K562 (cell line): ENCODE measurements at regions not wholly inside any gene's neighbourhood (a gene's known extent, or its start where the extent isn't known, plus 50 kb on each side); places are given as distances from the start of the nearest gene placed in this dataset.

ENCODE experiments used
- EHMT2 ChIP-seq: fragments of 450-650 bp; IDR thresholded peaks from 2 replicates; pipeline ENCODE4 v1.6.1; 2018; ENCODE audit warnings: antibody characterized with exemption
- PHF21A ChIP-seq: fragments of 450-650 bp; IDR thresholded peaks from 2 replicates; pipeline ENCODE4 v1.6.1; 2017; ENCODE audit warnings: low read depth, borderline replicate concordance
- SMC3 ChIP-seq: conservative IDR thresholded peaks from 2 replicates; pipeline ENCODE4 v1.6.1; 2011; ENCODE audit warnings: low read depth, low read length, improper control_type of control experiment; ENCODE audit not compliant: insufficient read depth
- TF ChIP-seq, protein P1 (sequence below), 2 experiments: IDR thresholded peaks in 1 of 2; conservative IDR thresholded peaks in 1 of 2; 2 replicates each; pipeline ENCODE4 v1.6.1; 2016; ENCODE audit warnings: low read depth in 2 of 2, mild to moderate bottlenecking in 1 of 2, missing compliant biosample characterization in 1 of 2, missing genetic modification characterization in 1 of 2, moderate library complexity in 1 of 2
- TF ChIP-seq, protein P2 (sequence below): conservative IDR thresholded peaks from 2 replicates; pipeline ENCODE4 v1.6.1; 2011; ENCODE audit warnings: low read depth, mild to moderate bottlenecking, low read length; ENCODE audit not compliant: control insufficient read depth
- TF ChIP-seq, protein P3 (sequence below): fragments of 250-450 bp; sonication (Bioruptor Pico); IDR thresholded peaks from 2 replicates; pipeline ENCODE4 v1.5.1; 2021; ENCODE audit warnings: mild to moderate bottlenecking

DNA sequence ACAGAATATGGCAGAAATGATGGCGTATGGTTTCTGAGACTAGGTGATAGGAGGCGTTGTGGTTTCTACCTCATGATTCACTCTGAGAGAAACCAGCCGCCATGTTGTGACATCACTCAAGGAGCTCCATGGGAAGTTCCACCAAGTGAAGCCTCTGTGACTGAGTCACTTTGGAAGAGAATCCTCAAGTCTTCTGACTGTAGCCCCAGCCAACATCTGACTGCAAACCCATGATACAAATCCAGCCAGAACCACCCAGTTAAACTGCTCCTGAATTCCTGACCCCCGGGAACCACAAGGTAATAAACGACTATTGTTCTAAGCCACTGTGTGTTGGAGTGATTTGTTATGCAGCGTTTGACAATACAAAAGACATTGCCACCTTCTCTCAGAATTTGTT lies 91.1 kb upstream of the CARD11 start (continued):
- TF ChIP-seq, protein P1, sequence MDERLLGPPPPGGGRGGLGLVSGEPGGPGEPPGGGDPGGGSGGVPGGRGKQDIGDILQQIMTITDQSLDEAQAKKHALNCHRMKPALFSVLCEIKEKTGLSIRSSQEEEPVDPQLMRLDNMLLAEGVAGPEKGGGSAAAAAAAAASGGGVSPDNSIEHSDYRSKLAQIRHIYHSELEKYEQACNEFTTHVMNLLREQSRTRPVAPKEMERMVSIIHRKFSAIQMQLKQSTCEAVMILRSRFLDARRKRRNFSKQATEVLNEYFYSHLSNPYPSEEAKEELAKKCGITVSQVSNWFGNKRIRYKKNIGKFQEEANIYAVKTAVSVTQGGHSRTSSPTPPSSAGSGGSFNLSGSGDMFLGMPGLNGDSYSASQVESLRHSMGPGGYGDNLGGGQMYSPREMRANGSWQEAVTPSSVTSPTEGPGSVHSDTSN (CRISPR knock-in tag; IDR thresholded peaks at IDR 0.05; ENCODE audit: low read depth) = no peak
- TF ChIP-seq, protein P1 (tag; conservative IDR thresholded peaks at IDR 0.05; ENCODE audit: low read depth) = no peak
- TF ChIP-seq, protein P2, sequence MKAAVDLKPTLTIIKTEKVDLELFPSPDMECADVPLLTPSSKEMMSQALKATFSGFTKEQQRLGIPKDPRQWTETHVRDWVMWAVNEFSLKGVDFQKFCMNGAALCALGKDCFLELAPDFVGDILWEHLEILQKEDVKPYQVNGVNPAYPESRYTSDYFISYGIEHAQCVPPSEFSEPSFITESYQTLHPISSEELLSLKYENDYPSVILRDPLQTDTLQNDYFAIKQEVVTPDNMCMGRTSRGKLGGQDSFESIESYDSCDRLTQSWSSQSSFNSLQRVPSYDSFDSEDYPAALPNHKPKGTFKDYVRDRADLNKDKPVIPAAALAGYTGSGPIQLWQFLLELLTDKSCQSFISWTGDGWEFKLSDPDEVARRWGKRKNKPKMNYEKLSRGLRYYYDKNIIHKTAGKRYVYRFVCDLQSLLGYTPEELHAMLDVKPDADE = no peak
- TF ChIP-seq EHMT2 = peak; percentile 34; the same call in 1 of the 2 replicates
- TF ChIP-seq, protein P3, sequence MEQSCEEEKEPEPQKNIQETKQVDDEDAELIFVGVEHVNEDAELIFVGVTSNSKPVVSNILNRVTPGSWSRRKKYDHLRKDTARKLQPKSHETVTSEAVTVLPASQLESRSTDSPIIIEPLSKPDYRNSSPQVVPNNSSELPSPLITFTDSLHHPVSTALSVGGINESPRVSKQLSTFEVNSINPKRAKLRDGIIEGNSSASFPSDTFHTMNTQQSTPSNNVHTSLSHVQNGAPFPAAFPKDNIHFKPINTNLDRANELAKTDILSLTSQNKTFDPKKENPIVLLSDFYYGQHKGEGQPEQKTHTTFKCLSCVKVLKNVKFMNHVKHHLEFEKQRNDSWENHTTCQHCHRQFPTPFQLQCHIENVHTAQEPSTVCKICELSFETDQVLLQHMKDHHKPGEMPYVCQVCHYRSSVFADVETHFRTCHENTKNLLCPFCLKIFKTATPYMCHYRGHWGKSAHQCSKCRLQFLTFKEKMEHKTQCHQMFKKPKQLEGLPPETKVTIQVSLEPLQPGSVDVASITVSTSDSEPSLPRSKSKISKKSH (CRISPR knock-in tag) = no peak
- TF ChIP-seq PHF21A = no peak
- no peak for TF ChIP-seq SMC3
